Hypothalamus (tissue), 51 donors: ENCODE measurements at regions not wholly inside any gene's neighbourhood (a gene's known extent, or its start where the extent isn't known, plus 50 kb on each side); places are given as distances from the start of the nearest gene placed in this dataset.

Experiments
- DNase-seq, 51 donors: peaks; one replicate each; lab custom pipeline; 2025; lab: John Stamatoyannopoulos, UW

DNA sequence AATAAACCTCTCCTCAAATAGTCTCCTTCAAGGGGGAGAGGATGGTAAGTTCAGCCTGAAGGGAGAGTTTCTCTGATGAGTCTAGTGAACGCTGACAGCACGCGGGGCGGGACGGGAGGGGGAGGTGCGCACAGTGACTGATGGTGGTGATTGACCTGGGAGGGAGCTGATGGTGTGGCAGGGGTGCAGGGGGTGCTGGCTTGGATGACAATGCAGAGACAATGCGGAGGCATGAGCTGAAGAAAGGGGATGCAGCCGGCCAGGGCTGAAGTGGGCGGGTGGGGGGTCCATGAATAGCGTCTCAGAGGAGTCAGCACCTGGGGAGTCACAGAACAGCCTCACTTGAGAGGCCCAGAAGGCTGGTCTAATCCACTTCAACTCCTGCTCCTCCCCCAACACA, 142.5 kb upstream of the PJA1 start:
- no peak for DNase-seq

DNA sequence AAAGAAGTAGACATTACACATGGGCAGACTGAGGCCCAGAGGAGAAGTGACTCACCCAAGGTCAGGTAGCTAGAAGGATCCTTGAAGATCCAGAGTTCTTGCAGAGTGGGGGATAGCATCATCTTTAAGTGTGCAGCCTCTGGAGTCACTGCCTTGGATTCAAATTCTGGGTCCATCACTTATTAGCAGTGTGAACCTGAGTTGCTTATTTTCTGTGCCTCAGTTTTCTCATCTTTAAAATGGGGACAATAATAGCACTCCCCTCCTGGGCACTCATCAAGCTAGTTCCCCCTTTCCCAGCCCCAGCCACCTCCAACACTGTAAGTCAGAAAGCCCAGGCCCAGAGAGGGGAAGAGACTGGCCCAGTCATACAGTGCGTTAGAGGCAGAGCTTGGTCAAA, 141.8 kb upstream of the PJA1 start:
- no peak for DNase-seq

DNA sequence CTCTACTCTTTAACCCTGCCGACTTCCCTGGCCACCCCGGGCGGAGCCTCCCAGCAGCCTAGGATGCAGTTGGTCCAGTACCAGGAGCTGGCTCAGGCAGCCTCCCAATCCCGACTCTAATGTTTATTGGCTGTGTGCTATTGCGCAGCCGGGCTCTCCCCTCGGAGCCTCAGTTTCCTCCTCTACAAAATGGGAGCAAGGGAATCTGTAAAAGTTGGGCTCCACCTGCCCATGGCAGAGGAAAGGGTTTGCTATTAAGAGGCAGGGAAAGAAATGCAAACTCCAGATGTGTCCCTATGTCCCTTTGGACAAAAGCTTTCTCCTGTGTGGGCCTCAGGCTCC, 140.8 kb upstream of the PJA1 start:
- no peak for DNase-seq

DNA sequence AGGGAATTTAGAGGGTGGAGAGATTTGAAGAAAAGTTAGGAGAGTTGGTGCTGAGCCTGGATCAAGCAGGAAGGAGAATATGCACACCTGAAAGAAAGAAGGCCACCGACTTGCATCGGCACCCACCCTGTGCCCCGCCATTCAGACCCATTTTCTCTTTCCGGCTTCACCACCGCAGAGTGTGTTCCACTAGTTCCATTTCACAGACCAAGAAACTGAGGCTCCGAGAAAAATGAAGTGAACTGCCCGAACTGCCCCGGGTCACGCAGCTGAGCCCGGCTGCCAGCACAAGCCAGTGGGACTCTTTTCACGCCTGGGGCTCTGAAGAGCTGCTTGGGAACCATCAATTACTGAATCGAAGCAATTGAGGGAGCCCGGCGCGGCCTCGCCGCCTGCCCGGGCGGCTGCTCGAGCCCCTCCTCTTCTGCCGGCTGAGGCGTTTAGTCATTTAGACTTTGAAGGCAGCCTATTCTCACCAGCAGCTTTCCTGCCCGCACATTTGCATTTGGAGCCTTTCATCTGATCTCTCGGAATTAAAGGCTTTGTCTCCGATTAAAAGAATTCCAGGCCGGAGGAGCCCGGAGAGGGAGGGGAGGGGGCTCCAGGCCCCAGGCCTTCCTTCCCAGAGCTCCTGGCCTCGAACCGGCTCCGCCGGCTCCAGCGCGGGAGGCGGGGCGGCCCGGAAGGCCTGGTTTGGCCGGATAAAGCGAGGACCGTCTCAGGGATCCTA, 140.2 kb upstream of the PJA1 start:
- peak in 6 of 51 donors; percentile 0 to 47 (median 2) for DNase-seq

DNA sequence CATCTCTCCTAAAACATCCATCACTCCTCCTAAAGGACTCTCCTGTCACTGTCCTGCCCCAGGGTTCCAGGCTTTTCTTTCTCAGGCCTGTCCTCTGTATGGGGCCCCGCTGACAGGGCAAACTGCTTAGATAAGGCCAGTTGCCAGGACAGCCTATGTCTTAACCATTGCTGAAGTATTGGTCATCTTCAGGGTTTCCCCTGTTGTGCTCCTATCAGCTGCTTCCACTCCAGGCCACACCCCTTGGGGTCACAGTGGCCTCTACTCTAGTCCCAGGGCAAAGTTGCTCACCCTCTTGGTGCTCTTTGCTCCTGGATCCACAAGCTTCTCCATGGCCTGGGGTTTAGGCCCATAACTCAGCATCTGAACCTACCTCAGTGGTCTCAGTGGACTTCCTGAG, 138.0 kb upstream of the PJA1 start:
- no peak for DNase-seq

GRCh38 chrX:69299951-69300714, 134.9 kb upstream of the PJA1 start:
- no peak for DNase-seq

DNA sequence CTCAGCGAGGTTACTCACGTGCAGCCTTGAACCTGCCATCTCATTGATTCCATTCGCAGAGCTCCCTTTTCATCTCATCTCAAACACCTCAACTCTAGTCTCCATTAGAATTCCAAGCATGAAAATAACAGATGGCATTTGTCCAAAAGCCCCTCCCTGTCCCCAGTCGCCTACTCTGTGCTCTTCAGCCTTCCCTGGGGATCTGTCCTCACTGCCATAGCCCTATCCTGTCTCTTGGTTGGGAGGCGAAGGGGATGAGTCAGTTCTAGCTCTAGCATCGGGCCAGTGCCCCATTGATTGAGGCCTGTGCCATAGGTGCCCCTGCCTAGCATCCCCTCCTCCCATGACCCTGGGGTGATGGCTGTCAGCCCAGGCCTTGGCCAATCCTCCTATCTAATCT, 134.0 kb upstream of the PJA1 start:
- no peak for DNase-seq

DNA sequence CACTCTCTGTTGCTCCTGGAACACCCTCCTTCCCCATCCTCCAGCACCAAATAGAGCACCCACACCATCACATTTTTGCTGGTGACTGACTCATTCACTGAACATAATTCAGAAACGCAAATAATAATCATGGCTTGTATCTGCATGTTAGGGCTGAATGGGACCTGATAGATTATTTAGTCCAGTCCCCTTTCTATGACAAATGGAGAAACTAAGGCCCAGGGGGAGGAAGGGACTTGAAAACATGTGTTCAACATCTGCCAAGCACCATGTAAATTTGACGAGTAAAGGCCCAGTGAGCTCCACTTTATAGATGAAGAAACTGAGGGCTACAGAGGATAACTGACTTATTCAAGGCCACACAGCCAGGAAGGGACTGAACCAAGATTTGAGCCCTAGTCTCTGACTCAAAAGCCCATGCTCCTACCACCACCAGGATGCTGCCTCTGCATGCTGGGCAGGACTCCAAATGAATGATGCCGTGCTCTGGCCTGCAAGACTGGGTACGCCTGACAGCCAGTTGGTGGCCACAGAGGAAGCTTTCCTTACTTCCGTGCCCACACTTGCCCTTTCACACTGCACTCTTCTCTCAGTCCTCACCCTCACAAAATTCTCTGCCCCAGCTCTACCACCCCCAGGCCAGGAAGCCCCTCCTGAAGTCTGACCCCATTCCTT, 133.3 kb upstream of the PJA1 start:
- DNase-seq, result peak in 2 of 51 donors; percentile 0

DNA sequence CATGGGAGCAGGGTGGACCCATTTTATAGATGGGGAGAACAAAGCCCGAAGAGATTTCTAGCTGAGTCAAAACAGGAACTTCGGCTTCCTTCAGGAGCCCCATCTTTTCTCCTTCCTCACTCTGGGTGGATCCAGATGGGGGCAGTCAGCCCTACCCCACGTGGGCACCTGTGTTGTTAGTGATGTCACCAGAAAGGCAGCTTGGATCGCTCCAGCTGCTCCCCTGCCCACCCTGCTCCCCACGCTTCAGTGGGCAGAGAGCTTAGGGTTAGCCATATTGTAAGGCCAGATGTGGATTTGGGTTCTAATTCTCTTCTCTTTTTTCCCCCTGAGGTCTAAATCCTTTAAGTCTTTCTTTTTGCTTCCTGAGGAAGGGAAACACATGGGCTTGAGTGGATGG, 132.3 kb upstream of the PJA1 start:
- no peak for DNase-seq

- DNase-seq, result no peak
These were observed 128.7 kb upstream of the PJA1 start for GRCh38 chrX:69293776-69294601.

DNA sequence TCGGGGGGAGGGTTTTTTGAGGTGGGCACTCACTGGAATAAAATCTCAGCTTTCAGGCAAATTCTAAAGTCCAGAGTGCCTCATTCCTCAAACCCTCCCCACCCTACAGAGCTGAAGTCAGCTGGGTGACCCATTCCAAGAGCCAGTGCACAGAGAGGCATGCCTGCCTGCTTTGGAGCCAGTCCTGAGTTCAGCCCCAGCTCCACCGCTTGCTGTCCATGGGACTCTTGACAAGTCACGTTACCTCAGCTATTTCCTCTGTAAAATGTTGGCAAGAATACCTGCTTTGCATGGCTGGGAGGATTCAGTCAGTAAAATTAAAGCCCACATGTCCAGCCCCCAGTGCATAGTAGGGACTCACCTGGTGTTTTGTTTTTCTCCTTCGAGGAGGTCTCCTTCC, 125.9 kb upstream of the PJA1 start:
- DNase-seq, result no peak

GRCh38 chrX:69290292-69290691, 125.0 kb upstream of the PJA1 start:
- DNase-seq, result no peak

DNA sequence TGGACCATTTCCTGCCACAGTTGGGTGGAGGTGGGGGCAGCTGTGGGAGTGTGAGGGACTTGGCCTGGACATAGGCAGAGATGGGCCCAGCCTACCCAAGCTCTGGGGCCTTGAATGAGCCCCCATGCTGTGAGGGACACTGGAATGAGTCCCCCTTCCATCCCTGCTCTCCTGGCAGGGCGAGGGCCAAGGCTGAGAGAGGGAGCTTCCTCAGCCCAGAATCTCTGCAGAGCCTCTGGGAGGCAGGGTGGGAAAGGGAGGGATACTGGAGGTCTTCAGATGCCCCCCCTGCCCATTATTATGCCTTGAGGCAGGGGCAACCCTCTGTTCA, 124.5 kb upstream of the PJA1 start:
- DNase-seq, result no peak

- no peak for DNase-seq
These were observed 124.0 kb upstream of the PJA1 start for GRCh38 chrX:69289046-69289792.

DNA sequence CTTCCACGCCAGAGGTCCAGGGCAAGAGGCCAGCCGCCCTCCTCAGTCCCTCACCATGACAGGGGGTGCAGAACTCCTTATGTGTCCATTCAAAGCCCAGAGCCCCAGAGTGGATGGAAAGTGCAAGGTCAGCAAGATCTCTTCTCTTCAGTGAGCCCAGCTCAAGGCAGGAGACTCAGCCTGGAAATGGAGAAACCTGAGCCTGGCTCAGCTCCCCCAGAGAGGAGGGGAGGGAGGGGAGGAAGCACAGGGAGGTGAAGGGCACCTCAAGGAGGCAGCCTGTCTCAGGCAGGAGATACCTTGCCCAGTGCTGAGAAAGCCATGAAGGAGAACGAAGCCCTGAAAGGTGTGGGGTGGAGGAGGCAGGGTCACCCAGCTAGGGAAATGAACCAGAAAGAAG, 121.8 kb upstream of the PJA1 start:
- no peak for DNase-seq

DNA sequence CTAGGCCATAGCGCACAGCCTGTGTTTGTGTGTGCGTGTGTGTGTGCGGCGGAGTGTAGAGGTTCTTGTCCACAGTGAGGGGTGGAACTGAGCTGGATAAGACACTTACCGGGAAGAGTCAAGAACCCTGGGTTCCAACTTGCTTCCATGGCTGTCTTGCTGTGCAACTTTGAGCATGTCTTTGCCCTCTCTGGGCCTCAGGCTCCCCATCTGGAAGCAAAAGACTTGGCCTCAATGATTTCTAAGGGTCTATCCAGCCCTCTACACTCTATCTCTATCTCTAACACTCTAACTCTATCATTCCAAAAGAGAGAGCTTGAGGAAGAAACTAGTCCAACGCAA, 121.3 kb upstream of the PJA1 start:
- DNase-seq, result no peak

GRCh38 chrX:69285881-69286564, 120.8 kb upstream of the PJA1 start:
- peak in 41 of 51 donors; percentile 0 to 71 (median 10) for DNase-seq

DNA sequence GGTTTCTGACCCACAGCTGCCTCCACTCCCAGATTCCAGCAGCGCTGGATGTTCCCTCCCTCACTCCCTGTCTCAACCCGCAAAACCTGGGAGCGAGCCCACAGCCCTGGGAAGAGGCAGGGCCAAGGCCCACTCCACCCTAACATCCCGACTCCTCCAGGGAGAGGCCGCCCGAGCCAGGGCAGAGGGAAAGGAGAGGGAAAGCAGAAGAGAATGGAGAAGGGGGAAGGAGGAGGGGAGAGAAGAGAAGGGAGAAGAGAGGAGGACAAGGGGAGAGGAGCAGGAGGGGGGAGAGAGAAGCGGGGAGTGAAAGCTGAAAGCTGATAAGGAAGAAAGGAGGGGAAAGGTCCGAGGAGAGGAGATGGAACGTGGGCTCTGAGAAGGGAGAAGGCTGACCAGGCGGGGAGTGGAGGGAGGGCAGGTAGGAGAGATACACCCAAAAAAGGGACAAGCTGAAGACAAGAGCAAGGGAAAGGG, 120.2 kb upstream of the PJA1 start:
- no peak for DNase-seq

GRCh38 chrX:69284491-69284890, 119.2 kb upstream of the PJA1 start:
- DNase-seq, result no peak
